CD4-positive, CD25-positive, alpha-beta regulatory T cell (primary cell): ENCODE measurements at regions not wholly inside any gene's neighbourhood (a gene's known extent, or its start where the extent isn't known, plus 50 kb on each side); places are given as distances from the start of the nearest gene placed in this dataset.
A peak's percentile ranks its signal among the peaks of the same experiment; 100 is the strongest.

Source experiments
- ATAC-seq, 2 donors: fragments of 150-1000 bp; cut with Tn5 transposase; one replicate each; pipeline ENCODE4 v1.10.0; 2021; ENCODE audit warnings: low read depth in 2 of 2, moderate number of reproducible peaks in 2 of 2, moderate library complexity in 1 of 2
- DNase-seq, 3 donors: peaks; one replicate each; pipeline versions ENCODE4 v3.0.0 to v3.0.0-alpha.2; 2012 to 2022; ENCODE audit warnings: mixed read lengths in 1 of 3
- H3K27ac ChIP-seq: one replicate; pipeline ENCODE4 v1.7.0; 2013; ENCODE audit warnings: mild to moderate bottlenecking, low read length; ENCODE audit not compliant: insufficient read depth, poor library complexity, severe bottlenecking
- H3K27me3 ChIP-seq: one replicate; pipeline ENCODE4 v1.7.0; 2013; ENCODE audit warnings: low read length; ENCODE audit not compliant: control insufficient read depth, insufficient read depth
- H3K36me3 ChIP-seq: one replicate; pipeline ENCODE4 v1.7.0; 2013; ENCODE audit warnings: mild to moderate bottlenecking, low read length, moderate library complexity; ENCODE audit not compliant: control insufficient read depth, insufficient read depth
- H3K4me1 ChIP-seq: 2 replicates; pipeline ENCODE4 v1.7.0; 2013; ENCODE audit warnings: mild to moderate bottlenecking, low read length; ENCODE audit not compliant: insufficient read depth, control insufficient read depth, poor library complexity, severe bottlenecking
- H3K4me3 ChIP-seq: one replicate; pipeline ENCODE4 v1.7.0; 2013; ENCODE audit warnings: low read depth, mild to moderate bottlenecking, low read length, moderate library complexity
- H3K9me3 ChIP-seq, 2 experiments: 1 replicate in 1 of 2; 2 replicates in 1 of 2; pipeline ENCODE4 v1.7.0; 2013; ENCODE audit warnings: low read length in 2 of 2, mild to moderate bottlenecking in 1 of 2, moderate library complexity in 1 of 2; ENCODE audit not compliant: control insufficient read depth in 2 of 2
- H3K27ac Mint-ChIP-seq, 3 donors: one replicate each; pipeline ENCODE4 v1.8.0; 2020 to 2022; ENCODE audit warnings: mild to moderate bottlenecking in 3 of 3, mixed read lengths in 3 of 3, moderate library complexity in 2 of 3
- H3K27me3 Mint-ChIP-seq: one replicate; pipeline ENCODE4 v1.8.0; 2022; ENCODE audit warnings: mild to moderate bottlenecking, mixed read lengths
- H3K36me3 Mint-ChIP-seq: one replicate; pipeline ENCODE4 v1.8.0; 2020; ENCODE audit warnings: mixed read lengths
- H3K4me1 Mint-ChIP-seq, 4 donors: one replicate each; pipeline ENCODE4 v1.8.0; 2020 to 2022; ENCODE audit warnings: mixed read lengths in 4 of 4, mild to moderate bottlenecking in 1 of 4
- H3K4me3 Mint-ChIP-seq, 4 donors: one replicate each; pipeline ENCODE4 v1.8.0; 2020 to 2022; ENCODE audit warnings: mild to moderate bottlenecking in 4 of 4, mixed read lengths in 4 of 4, moderate library complexity in 3 of 4
- H3K9me3 Mint-ChIP-seq, 7 donors: one replicate each; pipeline ENCODE4 v1.8.0; 2020 to 2022; ENCODE audit warnings: mixed read lengths in 7 of 7, mild to moderate bottlenecking in 3 of 7, moderate library complexity in 2 of 7

DNA sequence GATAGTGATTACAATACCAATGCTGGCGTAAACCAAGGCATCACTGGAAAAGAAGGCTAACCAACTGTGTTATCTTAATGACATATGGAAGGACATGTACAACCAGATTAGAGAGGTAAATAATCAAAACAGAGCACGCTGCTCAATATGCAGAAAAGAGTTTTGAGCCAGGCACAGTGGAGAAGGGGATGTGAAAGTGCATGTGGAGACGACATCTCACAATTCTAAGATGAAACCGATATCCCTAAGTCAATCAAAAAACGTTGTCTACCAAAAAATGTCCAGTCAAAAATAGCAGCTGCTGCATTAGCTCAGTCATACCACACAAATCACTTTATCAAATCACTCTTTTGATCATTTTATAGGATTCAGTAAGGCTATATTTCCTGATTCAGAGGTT is 116.3 kb upstream of the OLIG2 start:
- no peak overlapping the region for H3K4me3 ChIP-seq
- Mint-ChIP-seq H3K9me3 (no peaks in the 10 kb centered on the region), H3K27ac (no peak overlapping the region), H3K4me3 (no peak overlapping the region), H3K27me3 (peaks cover 17% of the 10 kb centered on the region), H3K36me3 (no peaks in the 10 kb centered on the region), H3K4me1 (peaks cover under 1 to 9% (median 7%) of the 10 kb centered on the region in 4 donors)
- H3K9me3 ChIP-seq = no peaks in the 10 kb centered on the region
- DNase-seq (no peak), ATAC-seq (no peak)
- peaks cover 4% of the 10 kb centered on the region for H3K27me3 ChIP-seq
- no peaks in the 10 kb centered on the region for H3K36me3 ChIP-seq
- peaks cover 7% of the 10 kb centered on the region for H3K4me1 ChIP-seq
- no peak overlapping the region for H3K27ac ChIP-seq

DNA sequence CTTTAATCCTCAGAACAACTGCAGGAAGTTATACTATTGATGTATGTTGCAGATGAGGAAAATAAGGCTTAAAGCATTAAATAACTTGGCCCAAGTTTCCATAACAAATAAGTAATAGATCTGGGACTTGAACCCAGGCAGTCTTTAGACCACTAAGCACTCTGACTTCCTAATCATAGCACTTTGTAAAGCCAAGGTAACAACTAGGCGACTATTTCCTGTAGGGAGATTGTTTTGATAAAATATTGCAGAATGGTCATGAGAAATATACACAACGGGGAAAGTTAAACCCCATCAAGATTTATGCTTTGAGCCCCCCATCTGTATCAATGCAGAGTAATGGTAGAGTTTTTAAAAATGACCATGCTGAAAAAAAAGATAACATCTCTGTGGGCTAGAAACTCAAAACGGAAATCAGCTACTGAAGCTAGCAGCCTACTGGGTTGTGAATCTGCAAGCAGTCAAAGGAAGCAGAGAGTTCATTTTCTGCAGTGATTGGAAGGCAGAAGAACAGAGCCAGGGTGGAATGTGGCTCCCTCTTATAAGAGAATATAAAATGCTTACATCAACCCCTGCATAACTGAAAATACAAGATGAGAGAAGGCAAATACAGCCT is 111.2 kb upstream of the OLIG2 start:
- Histone ChIP-seq H3K36me3 (no peaks in the 10 kb centered on the region), H3K4me3 (peak overlapping the region; percentile 63), H3K4me1 (peaks cover 21% of the 10 kb centered on the region), H3K9me3 (no peaks in the 10 kb centered on the region), H3K27me3 (no peaks in the 10 kb centered on the region), H3K27ac (peak overlapping the region; percentile 43)
- H3K4me1 Mint-ChIP-seq = peaks cover 15 to 36% (median 26%) of the 10 kb centered on the region in 4 donors
- DNase-seq = peak in 2 of 3 donors; percentile 28 to 59
- H3K27me3 Mint-ChIP-seq = peaks cover 8% of the 10 kb centered on the region
- H3K27ac Mint-ChIP-seq = peak overlapping the region; percentile 39 to 64 (median 49)
- ATAC-seq = peak; percentile 55 to 80
- peak overlapping the region in 3 of 4 donors; percentile 18 to 69 (median 34) for H3K4me3 Mint-ChIP-seq
- H3K9me3 Mint-ChIP-seq = no peaks in the 10 kb centered on the region
- no peaks in the 10 kb centered on the region for H3K36me3 Mint-ChIP-seq

DNA sequence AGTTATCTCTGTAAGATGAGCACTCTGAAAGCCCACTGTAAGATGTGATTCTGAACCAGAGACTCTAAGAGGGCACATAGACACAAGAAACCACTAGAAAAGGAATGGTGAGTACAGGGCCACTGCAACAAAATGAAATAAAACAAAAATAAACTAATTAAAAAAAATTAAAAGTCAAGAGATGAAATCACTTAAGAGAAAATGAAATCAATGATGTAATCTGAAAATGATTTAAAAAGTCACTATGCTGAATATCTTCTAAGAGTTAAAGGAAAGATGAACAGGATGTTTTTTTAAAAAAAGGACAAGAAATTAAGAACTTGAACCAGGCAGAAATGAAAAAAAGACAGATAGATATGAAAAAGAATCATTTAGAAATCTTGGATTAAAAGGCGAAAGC is 110.6 kb upstream of the OLIG2 start:
- Mint-ChIP-seq H3K27ac (peak overlapping the region; percentile 39 to 64 (median 49)), H3K4me1 (peaks cover 15 to 36% (median 26%) of the 10 kb centered on the region in 4 donors), H3K4me3 (peak overlapping the region in 2 of 4 donors; percentile 34 to 69), H3K36me3 (no peaks in the 10 kb centered on the region), H3K9me3 (no peaks in the 10 kb centered on the region), H3K27me3 (peaks cover 7% of the 10 kb centered on the region)
- Histone ChIP-seq H3K4me1 (peaks cover 21% of the 10 kb centered on the region), H3K4me3 (peak overlapping the region; percentile 63), H3K27me3 (no peaks in the 10 kb centered on the region), H3K9me3 (no peaks in the 10 kb centered on the region), H3K36me3 (no peaks in the 10 kb centered on the region), H3K27ac (peak overlapping the region; percentile 43)
- DNase-seq = no peak
- no peak for ATAC-seq

DNA sequence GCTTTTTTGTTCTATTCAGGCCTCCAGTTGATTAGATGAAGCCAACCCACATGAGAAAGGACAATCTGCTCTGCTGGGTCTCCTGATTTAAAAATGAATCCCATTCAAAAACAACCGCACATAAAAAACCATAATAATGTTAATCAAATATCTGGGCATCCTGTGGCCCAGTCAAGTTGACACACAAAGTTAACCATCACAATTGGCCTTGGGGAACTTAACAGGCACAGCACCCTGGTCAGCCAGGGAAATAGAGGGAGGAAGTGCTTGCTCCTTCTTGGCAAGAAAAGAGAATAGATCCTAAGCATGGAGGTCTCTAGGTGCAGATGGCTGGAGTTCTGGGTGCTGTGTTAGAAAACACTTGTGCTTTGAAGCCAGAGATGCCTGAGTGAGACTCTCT is 109.6 kb upstream of the OLIG2 start:
- no peak for ATAC-seq
- H3K4me1 Mint-ChIP-seq = peaks cover 15 to 36% (median 26%) of the 10 kb centered on the region in 4 donors
- H3K27me3 Mint-ChIP-seq = peaks cover 7% of the 10 kb centered on the region

DNA sequence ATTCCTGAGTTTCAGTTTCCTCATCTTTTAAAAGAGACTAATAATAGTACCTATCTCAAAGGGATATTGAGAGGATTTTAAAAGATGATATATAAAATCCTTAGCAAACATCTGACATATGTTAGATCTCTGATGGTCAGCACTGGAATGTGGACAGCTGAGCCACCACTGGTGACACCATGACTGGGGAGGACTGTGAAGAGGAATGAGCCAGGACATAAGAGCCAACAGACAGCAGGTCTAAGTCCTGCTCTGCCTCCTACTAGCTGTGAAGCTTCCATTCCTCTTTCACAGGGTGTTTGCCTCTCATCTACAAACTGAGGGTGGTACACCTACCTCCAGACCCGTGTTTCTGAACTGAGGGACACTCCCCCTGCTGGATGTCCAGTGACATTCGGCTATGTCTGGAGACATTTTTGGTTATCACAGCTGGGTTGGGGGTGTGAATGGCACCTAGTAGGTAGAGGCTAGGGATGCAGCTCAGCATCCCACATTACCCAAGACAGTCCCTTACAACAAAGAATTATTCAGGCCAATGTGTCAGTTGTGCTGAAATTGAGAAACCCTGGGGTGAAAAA is 109.1 kb upstream of the OLIG2 start:
- Mint-ChIP-seq H3K4me1 (peaks cover 15 to 36% (median 27%) of the 10 kb centered on the region in 4 donors), H3K9me3 (peaks cover 0 to 8% (median 0%) of the 10 kb centered on the region in 7 donors), H3K27me3 (peaks cover 3% of the 10 kb centered on the region), H3K4me3 (no peak overlapping the region), H3K27ac (peak overlapping the region in 1 of 3 donors; percentile 52), H3K36me3 (no peaks in the 10 kb centered on the region)
- no peaks in the 10 kb centered on the region for H3K9me3 ChIP-seq
- H3K4me1 ChIP-seq = peaks cover 21% of the 10 kb centered on the region
- DNase-seq = no peak
- ATAC-seq = no peak
- H3K27me3 ChIP-seq = no peaks in the 10 kb centered on the region
- no peaks in the 10 kb centered on the region for H3K36me3 ChIP-seq
- H3K27ac ChIP-seq = no peak overlapping the region
- no peak overlapping the region for H3K4me3 ChIP-seq

More for the DNA sequence above, 109.6 kb upstream of the OLIG2 start:
- Histone ChIP-seq H3K4me1 (peaks cover 21% of the 10 kb centered on the region), H3K36me3 (no peaks in the 10 kb centered on the region), H3K4me3 (no peak overlapping the region), H3K27ac (no peak overlapping the region), H3K9me3 (no peaks in the 10 kb centered on the region), H3K27me3 (no peaks in the 10 kb centered on the region)
- H3K36me3 Mint-ChIP-seq = no peaks in the 10 kb centered on the region
- no peak for DNase-seq
- H3K9me3 Mint-ChIP-seq = peaks cover 0 to 4% (median 0%) of the 10 kb centered on the region in 7 donors
- H3K4me3 Mint-ChIP-seq = no peak overlapping the region
- H3K27ac Mint-ChIP-seq = peak overlapping the region in 1 of 3 donors; percentile 64

DNA sequence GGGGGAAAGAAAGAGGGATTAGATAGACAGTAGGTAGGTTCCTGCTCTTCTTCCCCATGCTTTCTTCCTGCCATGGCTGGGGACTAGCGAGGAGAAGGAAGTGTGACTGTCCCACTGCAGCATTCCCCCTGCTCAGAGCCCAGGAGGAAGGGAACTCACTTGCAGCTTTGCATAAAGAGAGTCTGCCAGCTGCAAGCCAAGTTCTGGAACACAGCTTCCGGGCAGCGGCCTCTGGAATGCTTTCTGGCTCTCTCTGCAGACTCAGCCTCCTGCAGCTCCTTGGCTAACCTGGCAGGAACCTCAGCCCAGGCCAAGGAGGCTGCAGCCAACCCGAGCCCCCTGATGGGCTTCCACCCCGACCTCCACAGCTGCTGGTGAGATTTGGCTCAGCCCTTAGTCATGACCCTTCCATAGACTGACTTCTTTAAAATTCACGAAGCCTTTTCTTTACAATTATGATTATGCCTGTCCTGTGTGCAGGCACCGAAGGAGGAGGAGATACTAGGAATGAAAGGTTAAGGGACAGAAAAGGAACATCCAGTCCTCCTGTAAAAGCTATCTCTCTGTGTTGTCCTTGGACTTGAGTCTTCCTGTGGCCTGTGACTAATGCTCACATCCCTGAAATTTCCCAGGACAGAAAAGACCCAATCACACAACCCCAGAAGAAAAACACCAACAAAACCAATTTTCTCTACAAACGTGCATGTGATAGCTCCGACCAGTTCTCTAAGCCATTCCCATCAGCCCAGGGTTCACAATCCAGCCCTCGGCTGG is 108.2 kb upstream of the OLIG2 start:
- Histone ChIP-seq H3K4me1 (peaks cover 21% of the 10 kb centered on the region), H3K27me3 (no peaks in the 10 kb centered on the region), H3K36me3 (no peaks in the 10 kb centered on the region), H3K9me3 (no peaks in the 10 kb centered on the region), H3K4me3 (no peak overlapping the region), H3K27ac (no peak overlapping the region)
- H3K9me3 Mint-ChIP-seq = peaks cover 0 to 12% (median 0%) of the 10 kb centered on the region in 7 donors
- H3K27ac Mint-ChIP-seq = peak overlapping the region in 1 of 3 donors; percentile 11
- peaks cover 22 to 36% (median 29%) of the 10 kb centered on the region in 4 donors for H3K4me1 Mint-ChIP-seq
- ATAC-seq (no peak), DNase-seq (no peak)
- H3K27me3 Mint-ChIP-seq = no peaks in the 10 kb centered on the region
- no peak overlapping the region for H3K4me3 Mint-ChIP-seq
- no peaks in the 10 kb centered on the region for H3K36me3 Mint-ChIP-seq

DNA sequence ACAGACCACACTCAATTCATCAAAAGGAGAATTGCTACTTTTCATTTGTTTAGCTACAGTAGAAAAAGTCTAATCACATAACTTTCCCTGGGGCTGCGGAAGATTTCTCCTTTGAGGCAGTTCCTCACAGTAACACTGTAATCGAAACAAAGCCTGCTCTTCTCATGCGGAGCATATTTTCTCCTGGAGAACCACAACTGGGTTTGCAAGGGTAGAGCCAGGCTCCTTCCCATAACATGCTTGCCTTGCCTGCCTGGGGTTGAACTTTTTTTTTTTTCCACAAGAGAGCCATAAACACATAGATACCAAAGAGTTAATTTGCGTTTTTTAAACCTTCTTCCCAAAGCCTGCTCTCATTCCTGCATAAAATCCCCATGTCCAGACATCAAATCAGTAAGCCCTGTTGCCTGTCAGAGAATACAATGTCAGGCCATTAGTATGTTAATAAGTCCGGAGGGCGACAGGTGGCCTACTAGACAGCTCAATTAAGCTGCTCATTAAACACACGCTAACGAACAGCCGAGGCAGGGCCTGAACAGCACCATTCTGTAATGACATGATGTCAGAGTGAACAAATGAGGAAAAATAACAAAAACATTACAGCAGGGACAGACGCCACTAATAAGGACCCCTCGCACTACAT is 107.1 kb upstream of the OLIG2 start:
- no peak overlapping the region for H3K4me3 ChIP-seq
- no peaks in the 10 kb centered on the region for H3K36me3 ChIP-seq
- Mint-ChIP-seq H3K9me3 (peaks cover 0 to 12% (median 0%) of the 10 kb centered on the region in 7 donors), H3K4me3 (no peak overlapping the region), H3K36me3 (no peaks in the 10 kb centered on the region), H3K27ac (no peak overlapping the region), H3K4me1 (peaks cover 22 to 35% (median 28%) of the 10 kb centered on the region in 4 donors), H3K27me3 (no peaks in the 10 kb centered on the region)
- ATAC-seq (no peak), DNase-seq (no peak)
- no peak overlapping the region for H3K27ac ChIP-seq
- peaks cover 21% of the 10 kb centered on the region for H3K4me1 ChIP-seq
- H3K27me3 ChIP-seq = no peaks in the 10 kb centered on the region
- H3K9me3 ChIP-seq = no peaks in the 10 kb centered on the region
